NCI-H2029 (cell line): ENCODE measurements at regions not wholly inside any gene's neighbourhood (a gene's known extent, or its start where the extent isn't known, plus 50 kb on each side); places are given as distances from the start of the nearest gene placed in this dataset.
"Not testable (repeated sequence)": the region's sequence is repeated elsewhere in the genome, so short reads cannot be mapped to it uniquely, and the experiment has no call there.

Source experiments
- DNase-seq: peaks from one replicate; lab custom pipeline; 2025; lab: John Stamatoyannopoulos, UW

DNA sequence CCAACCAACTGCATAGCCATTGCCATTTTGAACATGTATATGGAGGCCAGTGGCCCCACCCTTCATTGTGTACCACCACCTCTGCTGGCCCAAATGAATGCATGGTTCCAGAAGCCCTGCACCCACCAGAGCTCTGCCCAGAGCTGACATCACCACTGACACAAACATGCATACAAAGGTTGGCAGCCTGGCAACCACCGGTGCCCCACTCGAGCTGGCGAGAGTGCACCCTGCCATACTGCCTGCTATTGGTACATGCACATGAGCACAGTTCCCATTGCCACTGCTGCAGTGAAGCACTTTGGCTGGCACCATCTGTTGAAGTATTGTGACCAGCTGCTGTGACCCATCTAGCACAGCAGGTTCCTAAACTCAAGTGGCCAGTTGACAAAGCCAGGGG lies 1564.9 kb downstream of the OLFM4 start:
- DNase-seq = no peak

DNA sequence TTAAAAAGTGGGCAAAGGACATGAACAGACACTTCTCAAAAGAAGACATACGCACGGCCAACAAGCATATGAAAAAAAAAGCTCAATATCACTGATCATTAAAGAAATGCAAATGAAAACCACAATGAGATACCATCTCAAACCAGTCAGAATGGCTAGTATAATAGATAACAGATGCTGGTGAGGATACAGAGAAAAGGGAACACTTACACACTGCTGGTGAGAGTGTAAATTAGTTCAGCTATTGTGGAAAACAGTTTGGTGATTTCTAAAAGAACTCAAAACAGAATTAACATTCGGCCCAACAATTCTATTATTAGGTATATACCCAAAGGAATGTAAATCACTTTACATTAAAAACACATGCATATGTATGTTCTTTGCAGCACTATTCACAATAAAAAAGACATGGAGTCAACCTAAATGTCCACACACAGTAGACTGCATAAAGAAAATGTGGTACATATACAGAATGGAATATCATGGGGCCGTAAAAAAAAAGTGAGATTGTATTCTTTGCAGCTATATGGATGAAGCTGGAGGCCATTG lies 1569.0 kb downstream of the OLFM4 start:
- no peak for DNase-seq

- DNase-seq = no peak
These were observed 1570.8 kb downstream of the OLFM4 start for GRCh38 chr13:54599413-54599812.

DNA sequence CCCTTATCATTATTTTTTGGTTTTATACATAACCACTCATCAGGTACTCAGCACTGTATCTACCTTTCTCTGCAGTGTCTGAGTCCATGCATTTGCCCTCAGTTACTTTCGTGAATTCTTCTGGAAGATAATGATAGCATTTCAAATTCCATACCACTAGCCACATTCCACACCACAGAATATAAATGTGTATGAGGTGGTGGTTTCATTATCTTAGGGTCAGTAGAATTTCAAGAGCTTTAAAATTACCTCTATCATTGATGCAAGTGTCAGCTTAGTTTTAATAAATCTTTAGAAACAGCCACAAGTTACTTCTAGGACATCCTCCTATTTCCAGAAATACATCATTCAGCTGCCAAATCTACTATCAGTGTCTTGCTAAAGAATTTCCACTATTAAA lies 1578.3 kb downstream of the OLFM4 start:
- no peak for DNase-seq

DNA sequence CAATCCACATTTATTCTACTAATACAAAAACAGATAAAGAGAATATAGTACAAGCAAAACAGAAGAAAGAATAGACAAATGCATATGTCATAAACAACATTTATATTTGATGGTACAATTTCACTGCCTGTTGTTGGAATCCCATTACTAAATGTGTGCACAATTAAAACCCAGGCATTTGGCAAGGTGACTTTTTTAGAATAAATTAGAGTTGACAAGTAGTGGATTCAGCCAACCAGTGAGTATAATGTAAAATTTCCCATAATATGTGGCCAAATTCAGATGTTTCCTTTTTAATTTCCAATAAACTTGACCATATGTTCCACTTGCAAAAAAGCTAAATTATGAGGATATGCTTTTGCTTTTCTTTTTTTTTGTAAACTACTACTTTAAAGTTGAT lies 1578.8 kb downstream of the OLFM4 start:
- DNase-seq = no peak

- no peak for DNase-seq
These were observed 1582.8 kb downstream of the OLFM4 start for GRCh38 chr13:54611390-54611789.

DNA sequence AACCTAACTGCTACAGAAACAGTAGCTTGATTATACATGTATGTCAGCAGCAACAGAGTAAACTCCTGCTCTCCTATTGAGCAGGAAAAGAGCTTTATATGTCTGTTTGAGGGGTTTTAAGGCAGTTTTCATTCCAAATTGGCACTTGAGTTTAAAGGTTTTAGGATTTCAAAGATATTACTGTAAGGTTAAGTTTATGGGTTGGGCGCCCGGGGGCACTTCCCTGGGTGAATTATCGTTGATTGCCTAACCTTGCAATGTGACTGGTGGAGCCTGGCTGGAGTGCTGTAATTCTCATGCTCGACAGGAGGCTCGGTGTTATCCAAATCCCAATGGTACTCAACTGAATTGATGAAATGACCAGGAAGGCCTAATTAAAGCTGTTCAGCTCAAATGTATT lies 1586.1 kb downstream of the OLFM4 start:
- no peak for DNase-seq

GRCh38 chr13:54626504-54626903 lies 1597.9 kb downstream of the OLFM4 start:
- not testable (repeated sequence) for DNase-seq

DNA sequence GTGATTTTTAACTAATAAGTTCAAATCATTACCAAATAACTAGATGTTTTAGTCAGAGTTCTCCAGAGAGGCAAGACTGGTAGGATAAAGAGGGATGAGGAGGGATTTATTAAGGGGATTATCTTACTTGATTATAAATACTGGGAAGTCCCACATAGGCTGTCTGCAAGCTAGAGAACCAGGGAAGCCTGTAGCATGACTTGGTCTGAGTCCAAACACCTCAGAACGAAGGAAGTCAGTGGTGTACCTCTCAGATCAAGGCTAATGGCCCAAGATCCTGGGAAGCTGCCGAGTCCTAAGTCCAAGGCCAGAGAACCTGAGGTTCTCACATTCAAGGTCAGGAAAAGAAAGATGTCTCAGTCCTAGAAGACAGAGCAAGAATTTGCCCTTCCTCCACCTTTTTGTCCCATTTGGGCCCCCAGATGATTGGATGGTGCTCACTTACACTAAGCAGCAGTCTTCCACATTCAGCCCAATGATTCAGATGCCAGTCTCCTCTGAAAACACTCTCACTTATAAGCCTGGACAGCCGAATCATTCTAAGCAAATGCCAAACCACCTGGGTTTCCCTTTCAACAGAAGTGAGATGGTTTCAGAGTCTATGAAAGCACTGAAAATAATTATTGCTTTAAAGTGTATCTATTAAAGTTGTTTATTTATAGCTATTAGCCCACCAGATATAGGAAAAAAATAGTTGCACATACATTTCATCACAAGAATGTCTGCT lies 1599.2 kb downstream of the OLFM4 start:
- no peak for DNase-seq

DNA sequence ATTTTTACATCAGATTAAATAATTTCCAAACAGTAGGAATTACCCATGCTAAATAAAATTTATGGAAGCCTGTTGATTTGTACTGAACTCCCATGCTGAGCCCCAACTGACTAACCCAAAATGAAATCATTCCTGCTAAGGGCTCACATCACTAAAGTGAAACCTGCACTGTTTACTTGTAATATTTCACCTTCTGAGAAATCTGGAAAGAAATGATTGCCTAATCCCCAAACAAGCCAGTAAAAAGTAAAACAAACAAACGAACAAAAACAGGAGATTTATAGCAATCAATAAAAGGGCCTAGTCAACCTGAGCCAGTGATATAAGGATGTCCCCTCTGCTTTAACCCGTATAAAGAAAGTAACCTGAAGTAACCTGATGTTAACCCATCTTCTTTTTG lies 1599.8 kb downstream of the OLFM4 start:
- no peak for DNase-seq

GRCh38 chr13:54633456-54633855 lies 1604.8 kb downstream of the OLFM4 start:
- DNase-seq = no peak

- DNase-seq = no peak
These were observed 1607.6 kb downstream of the OLFM4 start for GRCh38 chr13:54636231-54636630.

DNA sequence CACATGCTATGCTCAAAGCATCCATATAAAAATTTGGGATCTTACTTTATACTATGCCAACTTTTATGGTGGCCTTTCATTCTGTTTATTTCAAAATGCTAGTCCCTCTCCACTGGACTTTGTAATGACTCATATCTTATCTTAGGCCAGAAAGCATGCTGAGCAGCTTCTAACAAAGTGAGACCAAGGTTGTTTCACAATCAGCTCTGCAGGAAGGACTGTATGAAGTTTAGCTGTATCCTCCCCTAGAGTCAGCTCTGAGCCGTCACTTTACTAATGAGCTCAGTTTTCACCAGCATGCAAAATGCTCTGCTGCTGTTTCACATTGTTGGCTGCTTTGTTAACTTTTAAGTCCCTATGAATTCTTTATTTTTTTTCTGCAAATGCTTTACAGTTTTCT lies 1608.8 kb downstream of the OLFM4 start:
- no peak for DNase-seq

GRCh38 chr13:54640719-54641118 lies 1612.1 kb downstream of the OLFM4 start:
- no peak for DNase-seq

DNA sequence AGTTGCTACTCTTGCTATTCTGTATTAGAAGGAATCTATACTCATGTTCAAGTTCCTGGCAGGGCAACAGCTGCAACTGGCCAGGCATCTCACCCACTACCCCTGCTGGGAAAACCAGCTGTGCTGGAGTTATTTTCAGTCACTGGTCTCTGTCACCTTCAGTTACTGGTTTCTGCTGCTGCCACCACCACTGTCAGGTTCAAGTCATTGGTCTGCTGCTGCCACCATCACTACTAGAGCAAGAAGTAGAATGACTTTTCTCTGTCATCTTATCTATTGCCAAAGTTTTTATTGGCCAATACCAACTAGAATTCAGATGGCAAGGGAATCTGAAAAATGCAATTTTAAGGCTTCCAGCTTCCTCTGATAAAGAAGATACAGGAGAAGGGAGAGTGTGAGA lies 1615.2 kb downstream of the OLFM4 start:
- DNase-seq = no peak

GRCh38 chr13:54647275-54647674 lies 1618.7 kb downstream of the OLFM4 start:
- no peak for DNase-seq

DNA sequence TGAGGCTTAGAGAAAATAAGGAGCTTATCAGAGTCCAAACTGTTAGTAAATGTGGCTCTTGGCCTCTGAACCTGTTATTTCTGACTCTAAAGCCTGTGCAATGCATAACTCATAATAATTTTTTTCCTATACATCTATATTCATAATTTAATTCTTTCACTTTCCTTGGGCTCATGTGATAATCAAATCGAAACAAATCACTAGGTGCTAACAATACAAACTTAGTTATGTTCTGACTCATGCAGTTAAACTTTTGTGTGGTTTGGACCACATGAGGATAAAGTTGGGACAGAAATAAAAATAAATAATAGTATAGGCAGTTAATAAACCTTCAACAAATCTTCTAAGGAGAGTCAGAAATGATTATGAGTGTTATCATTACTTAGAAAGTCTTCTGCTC lies 1629.0 kb downstream of the OLFM4 start:
- no peak for DNase-seq

- DNase-seq = no peak
These were observed 1630.2 kb downstream of the OLFM4 start for GRCh38 chr13:54658771-54659170.

DNA sequence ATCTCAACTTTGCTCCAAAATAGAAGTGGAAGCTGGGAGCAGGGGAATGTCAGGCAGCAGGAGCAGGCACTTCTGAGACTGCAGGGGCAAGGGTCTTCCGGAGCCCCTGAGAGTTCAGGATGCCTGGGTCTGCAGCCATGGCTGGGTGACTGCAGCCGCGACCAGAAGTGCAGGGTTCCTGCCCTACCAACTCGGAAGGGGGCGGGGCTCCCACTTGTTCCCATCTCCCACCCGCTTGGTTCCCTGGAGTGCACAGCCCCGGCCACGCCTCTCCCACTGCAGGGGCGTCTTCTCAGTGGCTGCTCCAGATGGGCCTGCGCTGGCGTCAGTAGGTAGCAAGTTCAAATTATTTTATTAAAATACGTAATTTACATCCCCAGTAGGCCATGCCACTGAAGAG lies 1631.7 kb downstream of the OLFM4 start:
- DNase-seq = no peak

DNA sequence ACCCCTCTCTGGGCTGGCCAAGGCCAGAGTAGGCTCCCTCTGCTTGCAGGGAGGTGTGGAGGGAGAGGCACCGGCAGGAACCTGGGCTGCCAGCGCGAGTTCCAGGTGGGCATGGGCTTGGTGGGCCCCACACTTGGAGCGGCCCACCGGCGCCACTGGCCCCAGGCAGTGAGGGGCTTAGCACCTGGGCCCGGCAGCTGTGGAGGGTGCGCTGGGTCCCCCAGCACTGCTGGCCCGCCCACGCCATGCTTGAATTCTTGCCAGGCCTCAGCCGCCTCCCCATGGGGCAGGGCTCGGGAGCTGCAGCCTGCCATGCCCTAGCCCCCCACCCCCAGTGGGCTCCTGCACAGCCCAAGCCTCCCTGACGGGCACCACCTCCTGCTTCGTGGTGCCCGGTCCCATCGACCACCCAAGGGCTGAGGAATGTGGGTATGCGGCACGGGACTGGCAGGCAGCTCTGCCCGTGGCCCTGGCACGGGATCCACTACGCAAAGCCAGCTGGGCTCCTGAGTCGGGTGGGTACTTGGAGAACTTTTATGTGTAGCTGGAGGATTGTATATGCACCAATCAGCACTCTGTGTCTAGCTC lies 1648.0 kb downstream of the OLFM4 start:
- no peak for DNase-seq

GRCh38 chr13:54682184-54682583 lies 1653.6 kb downstream of the OLFM4 start:
- DNase-seq = no peak

- no peak for DNase-seq
These were observed 1658.6 kb downstream of the OLFM4 start for GRCh38 chr13:54687173-54687572.

GRCh38 chr13:54699831-54700230 lies 1671.2 kb downstream of the OLFM4 start:
- DNase-seq = no peak

DNA sequence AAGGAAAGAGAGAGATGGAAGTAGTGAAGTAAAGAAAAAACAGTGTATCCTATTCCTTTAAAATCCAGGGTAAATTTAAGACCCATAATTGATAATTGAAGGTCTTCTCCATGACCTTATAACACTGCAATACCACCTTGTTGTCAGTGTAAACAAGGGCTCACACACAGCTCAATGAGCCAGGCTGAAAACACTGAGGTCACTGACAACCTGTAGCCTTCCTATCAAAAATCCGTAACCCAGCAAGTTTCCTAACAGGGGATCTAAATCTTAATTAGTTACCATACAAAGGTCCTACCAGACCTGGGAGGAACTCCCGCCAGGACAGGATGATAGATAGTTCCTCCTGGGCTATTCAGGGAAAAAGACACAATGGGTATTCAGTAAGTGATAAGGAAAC lies 1677.1 kb downstream of the OLFM4 start:
- no peak for DNase-seq
